GM18502 (cell line): ENCODE measurements at regions not wholly inside any gene's neighbourhood (a gene's known extent, or its start where the extent isn't known, plus 50 kb on each side); places are given as distances from the start of the nearest gene placed in this dataset.
A peak's percentile ranks its signal among the peaks of the same experiment; 100 is the strongest.
"Not testable (repeated sequence)": the region's sequence is repeated elsewhere in the genome, so short reads cannot be mapped to it uniquely, and the experiment has no call there.

Experiments used
- ATAC-seq: cut with Tn5 transposase; IDR thresholded peaks from one replicate; pipeline ENCODE4 v1.9.1; 2021; ENCODE audit warnings: mild to moderate bottlenecking; ENCODE audit not compliant: unreplicated experiment, poor library complexity

GRCh38 chr14:77985211-77985615 lies 185.0 kb upstream of the NRXN3 start:
- ATAC-seq, result no peak

DNA sequence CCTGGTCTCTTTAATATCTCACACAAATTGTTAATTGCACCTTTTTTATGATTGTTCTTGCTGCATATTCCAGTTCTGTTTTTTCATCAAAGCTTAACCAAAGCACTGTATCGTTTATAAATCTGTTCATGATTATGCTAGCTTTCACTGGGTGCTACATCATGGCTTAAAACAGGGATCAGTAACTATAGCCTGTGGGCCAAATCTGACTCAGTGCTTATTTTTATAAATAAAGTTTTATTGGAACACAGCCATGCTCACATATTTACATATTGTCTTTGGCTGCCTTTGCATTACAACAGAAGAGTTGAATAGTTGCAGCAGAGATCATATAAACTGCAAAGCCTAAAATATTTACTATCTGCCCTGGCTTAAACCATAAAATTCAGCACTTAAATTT lies 183.4 kb upstream of the NRXN3 start:
- no peak for ATAC-seq

- no peak for ATAC-seq
Observed at GRCh38 chr14:77988096-77988870, 181.9 kb upstream of the NRXN3 start.

DNA sequence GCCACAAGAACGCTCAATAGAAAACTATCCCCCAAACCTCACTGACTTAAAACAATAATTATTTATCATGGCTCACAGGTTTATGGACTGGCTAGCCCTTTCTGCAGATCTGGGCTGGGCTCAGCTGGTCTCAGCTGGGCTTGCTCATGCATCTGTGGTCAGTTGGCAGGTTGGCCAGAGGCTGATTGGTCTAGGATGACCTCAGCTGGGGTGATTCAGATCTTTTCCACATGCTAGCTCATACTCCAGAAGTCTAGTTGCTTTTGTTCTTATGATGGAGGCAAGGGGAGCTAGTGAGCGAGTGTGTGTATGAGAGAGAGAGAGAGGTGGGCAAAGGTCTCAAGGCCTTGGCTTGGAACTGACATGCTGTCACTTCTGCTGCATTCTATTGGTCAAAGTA lies 181.2 kb upstream of the NRXN3 start:
- ATAC-seq, result no peak

GRCh38 chr14:77989441-77989991 lies 180.7 kb upstream of the NRXN3 start:
- no peak for ATAC-seq

GRCh38 chr14:77990337-77990736 lies 179.8 kb upstream of the NRXN3 start:
- ATAC-seq, result no peak

- ATAC-seq, result no peak
Observed at GRCh38 chr14:77991128-77991772, 178.9 kb upstream of the NRXN3 start.

DNA sequence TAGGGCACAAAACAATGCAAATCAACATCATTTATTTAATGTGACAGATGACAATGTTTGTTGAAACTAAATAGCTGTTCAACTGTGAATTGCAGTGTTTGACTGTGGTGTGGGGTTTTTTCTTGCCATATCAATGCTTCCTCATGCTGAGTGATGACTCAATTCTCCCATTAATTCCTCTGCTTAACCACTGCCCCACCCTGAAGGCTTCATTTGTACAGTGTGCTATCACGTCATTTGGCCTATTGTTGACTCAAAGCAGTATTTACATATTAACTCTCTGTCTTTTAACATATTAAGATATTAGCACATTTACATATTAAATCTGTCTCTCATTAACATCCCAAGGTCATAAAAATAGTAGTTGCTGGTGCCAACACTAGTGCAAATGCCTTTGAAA lies 164.8 kb upstream of the NRXN3 start:
- peak; percentile 98 for ATAC-seq

DNA sequence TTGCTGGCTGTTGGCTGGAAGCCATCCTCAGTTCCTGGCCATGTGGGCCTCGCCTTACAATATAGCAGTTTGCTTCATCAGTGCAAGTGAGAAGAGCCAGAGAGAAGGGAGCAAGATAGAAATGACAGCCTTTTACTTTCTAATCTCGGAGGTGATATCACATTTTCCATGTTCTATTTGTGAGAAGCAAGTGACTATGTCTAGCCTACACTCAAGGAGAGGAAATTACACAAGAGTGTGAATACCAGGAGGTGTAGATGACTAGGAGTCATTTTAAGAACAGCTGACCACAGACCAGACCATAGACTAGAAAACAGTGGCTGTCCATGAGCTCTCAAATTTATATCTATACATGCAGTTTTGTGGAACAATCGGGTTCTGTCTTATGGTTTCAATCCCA lies 163.0 kb upstream of the NRXN3 start:
- no peak for ATAC-seq

- ATAC-seq, result no peak
Observed at GRCh38 chr14:78010688-78011087, 159.5 kb upstream of the NRXN3 start.

DNA sequence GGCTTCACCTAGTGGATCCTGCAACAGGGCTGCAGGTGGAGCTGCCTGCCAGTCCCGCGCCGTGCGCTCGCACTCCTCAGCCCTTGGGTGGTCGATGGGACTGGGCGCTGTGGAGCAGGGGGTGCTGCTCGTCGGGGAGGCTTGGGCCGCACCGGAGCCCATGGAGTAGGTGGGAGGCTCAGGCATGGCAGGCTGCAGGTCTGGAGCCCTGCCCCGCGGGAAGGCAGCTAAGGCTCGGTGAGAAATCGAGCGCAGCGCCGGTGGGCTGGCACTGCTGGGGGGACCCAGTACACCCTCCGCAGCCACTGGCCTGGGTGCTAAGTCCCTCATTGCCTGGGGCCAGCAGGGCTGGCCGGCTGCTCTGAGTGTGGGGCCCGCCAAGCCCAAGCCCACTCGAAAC lies 156.3 kb upstream of the NRXN3 start:
- ATAC-seq, result not testable (repeated sequence)

DNA sequence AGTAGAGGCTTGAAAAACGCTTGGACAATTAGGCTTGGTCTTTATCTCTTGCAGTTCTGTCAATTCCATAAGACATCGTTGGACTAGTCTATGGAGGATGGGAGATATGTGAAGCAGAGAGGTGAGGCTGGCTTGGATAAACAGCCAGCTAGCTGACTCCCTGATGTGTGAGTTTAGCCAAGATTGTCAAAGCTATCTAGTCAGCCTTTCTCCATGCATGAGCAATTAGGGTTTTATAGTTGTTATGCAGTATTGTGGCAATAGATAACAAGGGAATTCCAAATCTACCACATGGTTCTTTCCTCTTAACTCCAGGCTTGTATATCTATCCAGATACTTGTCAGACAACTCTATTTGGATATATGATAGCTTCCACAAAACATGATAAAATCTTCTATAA lies 153.6 kb upstream of the NRXN3 start:
- ATAC-seq, result no peak

DNA sequence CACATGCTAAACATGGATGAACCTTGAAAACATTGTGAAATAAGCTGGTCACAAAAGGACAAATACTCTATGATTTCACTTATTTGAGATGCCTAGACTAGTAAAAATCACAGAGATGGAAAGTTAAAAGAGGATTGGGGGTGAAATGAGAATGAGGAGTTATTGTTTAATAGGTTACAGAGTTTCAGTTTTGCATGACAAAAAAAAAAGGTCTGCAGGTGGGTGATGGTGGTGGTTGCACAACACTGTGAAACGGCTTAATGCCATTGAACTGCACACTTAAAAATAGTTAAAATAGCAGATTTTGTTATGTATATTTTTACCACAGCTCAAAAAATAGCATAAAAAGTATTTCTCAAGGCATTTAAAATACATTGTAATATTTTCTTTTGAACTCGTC lies 151.9 kb upstream of the NRXN3 start:
- ATAC-seq, result no peak

- peak; percentile 96 for ATAC-seq
Observed at GRCh38 chr14:78022059-78022458, 148.1 kb upstream of the NRXN3 start.

DNA sequence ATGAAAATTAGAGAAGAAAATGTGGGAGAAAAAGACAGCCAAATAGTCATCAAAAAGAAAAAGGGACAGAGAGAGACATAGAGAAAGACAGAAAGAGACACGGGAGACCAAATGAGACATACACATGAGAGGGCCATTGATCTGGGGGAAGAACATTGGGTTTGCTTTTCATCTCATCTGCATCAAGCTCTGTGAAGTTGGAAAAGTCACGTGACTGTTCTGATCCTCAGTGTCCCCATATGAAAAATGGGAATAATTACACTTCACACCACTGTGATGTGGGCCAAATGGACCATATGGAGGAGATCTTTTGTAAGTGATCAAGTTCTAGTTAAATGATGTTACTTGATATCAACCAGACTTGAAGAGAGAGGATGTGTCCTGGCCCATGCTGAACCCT lies 147.1 kb upstream of the NRXN3 start:
- ATAC-seq, result no peak

- ATAC-seq, result no peak
Observed at GRCh38 chr14:78028471-78028870, 141.7 kb upstream of the NRXN3 start.

DNA sequence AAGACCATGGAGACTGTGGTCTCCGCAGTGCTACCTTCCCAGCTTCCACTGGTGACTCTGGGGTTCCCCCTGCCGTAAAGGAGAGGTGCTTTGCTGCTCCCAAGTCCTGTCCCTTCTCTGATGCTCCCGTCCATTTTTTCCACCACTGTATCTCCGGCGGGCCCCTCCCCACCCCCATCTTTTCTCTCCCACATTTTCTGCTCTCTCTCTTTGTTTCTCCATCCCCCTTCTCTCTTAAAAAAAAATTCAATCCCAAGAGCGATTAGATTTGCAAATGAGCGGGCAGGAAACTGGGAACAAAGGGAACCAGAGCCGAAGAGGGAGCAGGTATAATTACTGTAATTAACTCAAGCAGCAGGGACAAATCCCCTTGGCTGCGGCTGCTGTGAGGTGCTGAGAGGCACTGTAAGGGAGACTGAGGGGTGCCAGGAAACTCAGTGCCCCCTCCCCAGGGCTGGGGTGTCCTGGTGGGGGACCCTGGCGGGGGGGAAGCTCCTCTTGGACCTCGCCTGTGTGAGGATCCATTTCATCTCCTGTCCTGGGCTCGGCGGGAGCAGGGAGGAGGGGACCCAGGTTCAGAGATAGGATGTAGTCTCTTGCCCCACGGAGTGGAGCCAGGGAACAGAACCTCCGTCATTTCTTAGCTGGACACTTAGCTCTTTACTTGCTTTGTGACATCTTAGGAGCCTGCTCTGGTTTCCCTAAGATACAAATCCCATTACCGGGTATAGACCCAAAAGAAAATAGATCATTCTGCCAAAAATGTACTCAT lies 140.4 kb upstream of the NRXN3 start:
- no peak for ATAC-seq

- no peak for ATAC-seq
Observed at GRCh38 chr14:78043349-78043748, 126.8 kb upstream of the NRXN3 start.

GRCh38 chr14:78048120-78048519 lies 122.1 kb upstream of the NRXN3 start:
- no peak for ATAC-seq

DNA sequence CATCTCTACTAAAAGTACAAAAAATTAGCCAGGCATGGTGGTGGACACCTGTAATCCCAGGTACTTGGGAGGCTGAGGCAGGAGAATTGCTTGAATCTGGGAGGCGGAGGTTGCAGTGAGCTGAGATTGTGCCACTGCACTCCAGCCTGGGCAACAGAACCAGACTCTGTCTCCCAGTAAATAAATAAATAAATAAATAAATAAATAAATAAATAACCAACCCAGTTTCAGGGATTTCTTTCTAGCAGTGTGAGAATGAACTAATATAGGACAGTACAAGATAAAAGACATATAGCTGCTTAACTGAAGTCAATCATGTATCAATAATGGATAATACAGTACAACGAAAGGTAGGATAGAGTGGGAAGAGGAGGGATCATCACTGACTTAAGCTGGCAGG lies 113.3 kb upstream of the NRXN3 start:
- not testable (repeated sequence) for ATAC-seq

- no peak for ATAC-seq
Observed at GRCh38 chr14:78070344-78070743, 99.8 kb upstream of the NRXN3 start.
